HCT116 (cell line): ENCODE measurements at regions not wholly inside any gene's neighbourhood (a gene's known extent, or its start where the extent isn't known, plus 50 kb on each side); places are given as distances from the start of the nearest gene placed in this dataset.

ENCODE experiments used
- ATAC-seq: fragments of 200-7000 bp; cut with Tn5 transposase; 2 replicates; pipeline ENCODE4 v1.9.1; 2020; ENCODE audit warnings: mild to moderate bottlenecking, moderate library complexity
- BruUV-seq: library from RNA; stranded (reverse); fragments of 400-500 nt; replicated peaks from 2 replicates; lab custom pipeline; 2021; lab: Mats Ljungman, UMichigan
- CTCF ChIA-PET: fragments of 300-600 bp; sonication (Branson Sonifier 250); formaldehyde crosslinking; loops from one replicate; lab custom pipeline; 2021; ENCODE audit warnings: antibody characterized with exemption; lab: Charles Lee
- POLR2A ChIA-PET: fragments of 300-600, 350-600 bp; sonication (Branson Sonifier 250); formaldehyde crosslinking; loops from one replicate; lab custom pipeline; 2021; ENCODE audit warnings: antibody characterized with exemption; lab: Charles Lee
- RAD21 ChIA-PET, 2 experiments: fragments of 300-600 bp; sonication (Branson Sonifier 250); formaldehyde crosslinking; loops; one replicate each; lab custom pipeline; 2023; ENCODE audit warnings: low total read pairs in 2 of 2; ENCODE audit not compliant: uncharacterized antibody in 2 of 2, unreplicated experiment in 2 of 2, low non-redundant PET in 1 of 2; lab: Charles Lee
- DNase-seq: peaks from one replicate; pipeline ENCODE4 v3.0.0-alpha.2; 2010; ENCODE audit warnings: low read depth, low spot score
- H2AFZ ChIP-seq: fragments of 200-600 bp; shearing (Covaris generic), sonication (generic); 2 replicates; pipeline ENCODE4 v1.6.1; 2017; ENCODE audit warnings: low read depth, mixed run types, mixed read lengths, antibody characterized with exemption, low read length; ENCODE audit not compliant: poor library complexity, severe bottlenecking
- H3K27ac ChIP-seq: 2 replicates; pipeline ENCODE4 v1.5.1; 2012; ENCODE audit warnings: low read depth, low read length
- H3K27me3 ChIP-seq: fragments of 200-600 bp; sonication (generic); 2 replicates; pipeline ENCODE4 v1.6.1; 2016; ENCODE audit warnings: mixed run types, low read length, mixed read lengths; ENCODE audit not compliant: insufficient read depth
- H3K36me3 ChIP-seq, 2 experiments: fragments of 200-500 bp in 1 of 2; fragments of 200-600 bp in 1 of 2; sonication (Bioruptor generic) in 1 of 2; sonication (generic) in 1 of 2; 2 replicates each; pipeline versions ENCODE4 v1.5.1 to v1.6.1; 2014 to 2016; ENCODE audit warnings: low read length in 2 of 2, inconsistent platforms in 1 of 2, mixed read lengths in 1 of 2, mixed run types in 1 of 2; ENCODE audit not compliant: insufficient read depth in 2 of 2, control insufficient read depth in 1 of 2
- H3K4me1 ChIP-seq, 2 experiments: fragments of 200-600 bp in 1 of 2; sonication (generic) in 1 of 2; 2 replicates each; pipeline versions ENCODE4 v1.5.1 to v1.6.1; 2012 to 2017; ENCODE audit warnings: low read length in 2 of 2, inconsistent platforms in 1 of 2, mild to moderate bottlenecking in 1 of 2, mixed read lengths in 1 of 2, mixed run types in 1 of 2, moderate library complexity in 1 of 2; ENCODE audit not compliant: insufficient read depth in 2 of 2, control insufficient read depth in 1 of 2
- H3K4me2 ChIP-seq: fragments of 200-600 bp; sonication (generic); 2 replicates; pipeline ENCODE4 v1.6.1; 2017; ENCODE audit warnings: mixed run types, low read length, mixed read lengths
- H3K4me3 ChIP-seq, 2 experiments: fragments of 200-600 bp in 1 of 2; sonication (generic) in 1 of 2; replicated peaks in 1 of 2; 2 replicates each; pipeline ENCODE4 v1.5.1; 2011 to 2016; ENCODE audit warnings: low read length in 2 of 2, control low read depth in 1 of 2, low read depth in 1 of 2, mild to moderate bottlenecking in 1 of 2, mixed read lengths in 1 of 2, mixed run types in 1 of 2
- H3K79me2 ChIP-seq: fragments of 200-600 bp; sonication (generic); 2 replicates; pipeline ENCODE4 v1.6.1; 2017; ENCODE audit warnings: mild to moderate bottlenecking, mixed run types, low read length, moderate library complexity, mixed read lengths; ENCODE audit not compliant: insufficient read depth
- H3K9ac ChIP-seq: fragments of 200-600 bp; sonication (generic); 2 replicates; pipeline ENCODE4 v1.6.1; 2016; ENCODE audit warnings: low read length, mixed read lengths
- H3K9me2 ChIP-seq: fragments of 200-600 bp; sonication (generic), shearing (Covaris generic); 2 replicates; pipeline ENCODE4 v1.6.1; 2017; ENCODE audit warnings: mixed run types, mild to moderate bottlenecking, moderate library complexity; ENCODE audit not compliant: insufficient read depth
- H3K9me3 ChIP-seq, 2 experiments: fragments of 200-500 bp in 1 of 2; fragments of 200-600 bp in 1 of 2; sonication (Bioruptor generic) in 1 of 2; sonication (generic) in 1 of 2; 2 replicates each; pipeline ENCODE4 v1.6.1; 2014 to 2017; ENCODE audit warnings: low read length in 2 of 2, mixed read lengths in 2 of 2, inconsistent platforms in 1 of 2, low read depth in 1 of 2, mild to moderate bottlenecking in 1 of 2, mixed run types in 1 of 2, moderate library complexity in 1 of 2; ENCODE audit not compliant: control insufficient read depth in 1 of 2, insufficient read depth in 1 of 2
- H4K20me1 ChIP-seq: fragments of 200-600 bp; sonication (generic), shearing (Covaris generic); 2 replicates; pipeline ENCODE4 v1.6.1; 2017; ENCODE audit warnings: mixed run types, mild to moderate bottlenecking, moderate library complexity; ENCODE audit not compliant: insufficient read depth
- CBX3 ChIP-seq: IDR thresholded peaks from 2 replicates; pipeline ENCODE4 v1.6.1; 2012; ENCODE audit warnings: low read depth
- CEBPB ChIP-seq: IDR thresholded peaks from 2 replicates; pipeline ENCODE4 v1.6.1; 2012; ENCODE audit warnings: low read depth
- CTCF ChIP-seq, 3 experiments: fragments of 200-600 bp in 1 of 3; sonication (generic) in 1 of 3; IDR thresholded peaks in 2 of 3; conservative IDR thresholded peaks in 1 of 3; 2 replicates each; pipeline ENCODE4 v1.5.1; 2012 to 2017; ENCODE audit warnings: low read depth in 2 of 3, low read length in 2 of 3, antibody characterized with exemption in 1 of 3, borderline replicate concordance in 1 of 3, control low read depth in 1 of 3, mild to moderate bottlenecking in 1 of 3, mixed read lengths in 1 of 3, mixed run types in 1 of 3, moderate library complexity in 1 of 3; ENCODE audit not compliant: insufficient read depth in 1 of 3
- ELF1 ChIP-seq: IDR thresholded peaks from 2 replicates; pipeline ENCODE4 v1.6.1; 2012; ENCODE audit warnings: low read depth, borderline replicate concordance
- JUND ChIP-seq: IDR thresholded peaks from 2 replicates; pipeline ENCODE4 v1.6.1; 2012
- POLR2AphosphoS5 ChIP-seq: IDR thresholded peaks from 2 replicates; pipeline ENCODE4 v1.6.1; 2011; ENCODE audit warnings: mild to moderate bottlenecking, low read depth, low read length, moderate library complexity
- RAD21 ChIP-seq: IDR thresholded peaks from 2 replicates; pipeline ENCODE4 v1.6.1; 2012; ENCODE audit warnings: low read depth, mild to moderate bottlenecking
- SP1 ChIP-seq: IDR thresholded peaks from 2 replicates; pipeline ENCODE4 v1.6.1; 2012; ENCODE audit warnings: low read depth
- intact Hi-C: fragments of 100-400 bp; cut with micrococcal nuclease; formaldehyde crosslinking; loops from 2 replicates; pipeline ENCODE4 v1.10.0; 2022
- TF ChIP-seq, protein P1 (sequence below): IDR thresholded peaks from 2 replicates; pipeline ENCODE4 v1.6.1; 2012
- TF ChIP-seq, protein P2 (sequence below): IDR thresholded peaks from 2 replicates; pipeline ENCODE4 v1.6.1; 2011; ENCODE audit warnings: mild to moderate bottlenecking, low read length, moderate library complexity; ENCODE audit not compliant: insufficient replicate concordance; ENCODE audit errors: extremely low read depth
- TF ChIP-seq, protein P3 (sequence below): IDR thresholded peaks from 2 replicates; pipeline ENCODE4 v1.6.1; 2012

GRCh38 chr18:67612281-67612680 is 95.8 kb upstream of the DSEL start:
- ATAC-seq (no peak), DNase-seq (no peak)
- Histone ChIP-seq H3K4me3 (no peak overlapping the region), H3K79me2 (no peaks in the 10 kb centered on the region), H2AFZ (no peak overlapping the region), H3K27ac (no peak overlapping the region), H3K4me2 (no peak overlapping the region), H3K9me3 (peaks cover 6 to 12% of the 10 kb centered on the region in 2 experiments; a peak in 3 of 4 replicates), H3K9ac (no peak overlapping the region), H3K4me1 (no peaks in the 10 kb centered on the region), H4K20me1 (no peaks in the 10 kb centered on the region), H3K9me2 (no peaks in the 10 kb centered on the region), H3K27me3 (no peaks in the 10 kb centered on the region), H3K36me3 (no peaks in the 10 kb centered on the region)
- ChIA-PET POLR2A (no interaction called here), CTCF (no interaction called here), RAD21 (no interaction called here)
- intact Hi-C loops = no loop called here
- TF ChIP-seq, protein P1, sequence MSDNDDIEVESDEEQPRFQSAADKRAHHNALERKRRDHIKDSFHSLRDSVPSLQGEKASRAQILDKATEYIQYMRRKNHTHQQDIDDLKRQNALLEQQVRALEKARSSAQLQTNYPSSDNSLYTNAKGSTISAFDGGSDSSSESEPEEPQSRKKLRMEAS = no peak
- TF ChIP-seq ELF1 = no peak
- TF ChIP-seq CBX3 = no peak
- TF ChIP-seq RAD21 = no peak
- no peak for TF ChIP-seq POLR2AphosphoS5
- TF ChIP-seq, protein P2, sequence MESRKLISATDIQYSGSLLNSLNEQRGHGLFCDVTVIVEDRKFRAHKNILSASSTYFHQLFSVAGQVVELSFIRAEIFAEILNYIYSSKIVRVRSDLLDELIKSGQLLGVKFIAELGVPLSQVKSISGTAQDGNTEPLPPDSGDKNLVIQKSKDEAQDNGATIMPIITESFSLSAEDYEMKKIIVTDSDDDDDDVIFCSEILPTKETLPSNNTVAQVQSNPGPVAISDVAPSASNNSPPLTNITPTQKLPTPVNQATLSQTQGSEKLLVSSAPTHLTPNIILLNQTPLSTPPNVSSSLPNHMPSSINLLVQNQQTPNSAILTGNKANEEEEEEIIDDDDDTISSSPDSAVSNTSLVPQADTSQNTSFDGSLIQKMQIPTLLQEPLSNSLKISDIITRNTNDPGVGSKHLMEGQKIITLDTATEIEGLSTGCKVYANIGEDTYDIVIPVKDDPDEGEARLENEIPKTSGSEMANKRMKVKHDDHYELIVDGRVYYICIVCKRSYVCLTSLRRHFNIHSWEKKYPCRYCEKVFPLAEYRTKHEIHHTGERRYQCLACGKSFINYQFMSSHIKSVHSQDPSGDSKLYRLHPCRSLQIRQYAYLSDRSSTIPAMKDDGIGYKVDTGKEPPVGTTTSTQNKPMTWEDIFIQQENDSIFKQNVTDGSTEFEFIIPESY = no peak
- no TSS peak for BruUV-seq

GRCh38 chr18:67608615-67609273 is 92.2 kb upstream of the DSEL start:
- Histone ChIP-seq H3K27ac (no peak overlapping the region), H3K4me1 (no peaks in the 10 kb centered on the region), H3K9me3 (peaks cover 0 to 3% of the 10 kb centered on the region in 2 experiments; a peak in 3 of 4 replicates), H3K36me3 (no peaks in the 10 kb centered on the region), H2AFZ (no peak overlapping the region), H3K4me3 (no peak overlapping the region), H3K79me2 (no peaks in the 10 kb centered on the region), H3K9me2 (no peaks in the 10 kb centered on the region), H3K9ac (no peak overlapping the region), H3K4me2 (no peak overlapping the region), H4K20me1 (no peaks in the 10 kb centered on the region), H3K27me3 (no peaks in the 10 kb centered on the region)
- ChIA-PET CTCF (no interaction called here), POLR2A (no interaction called here), RAD21 (no interaction called here)
- DNase-seq (no peak), ATAC-seq (no peak)
- no TSS peak for BruUV-seq
- intact Hi-C loops = no loop called here
- TF ChIP-seq RAD21 (no peak), ELF1 (no peak), CEBPB (no peak), POLR2AphosphoS5 (no peak), SP1 (no peak), CTCF (IDR thresholded peaks at IDR 0.05 in 2 of 3, conservative IDR thresholded peaks at IDR 0.05 in 1 of 3; ENCODE audit: borderline replicate concordance in 1 of 3, insufficient read depth in 1 of 3, low read depth in 2 of 3, low read length in 2 of 3) (no peak), JUND (no peak)
- TF ChIP-seq, protein P2 = no peak
- TF ChIP-seq, protein P3, sequence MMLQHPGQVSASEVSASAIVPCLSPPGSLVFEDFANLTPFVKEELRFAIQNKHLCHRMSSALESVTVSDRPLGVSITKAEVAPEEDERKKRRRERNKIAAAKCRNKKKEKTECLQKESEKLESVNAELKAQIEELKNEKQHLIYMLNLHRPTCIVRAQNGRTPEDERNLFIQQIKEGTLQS = no peak
